ENCODE measurements at regions not wholly inside any gene's neighbourhood (a gene's known extent, or its start where the extent isn't known, plus 50 kb on each side); places are given as distances from the start of the nearest gene placed in this dataset.

DNA sequence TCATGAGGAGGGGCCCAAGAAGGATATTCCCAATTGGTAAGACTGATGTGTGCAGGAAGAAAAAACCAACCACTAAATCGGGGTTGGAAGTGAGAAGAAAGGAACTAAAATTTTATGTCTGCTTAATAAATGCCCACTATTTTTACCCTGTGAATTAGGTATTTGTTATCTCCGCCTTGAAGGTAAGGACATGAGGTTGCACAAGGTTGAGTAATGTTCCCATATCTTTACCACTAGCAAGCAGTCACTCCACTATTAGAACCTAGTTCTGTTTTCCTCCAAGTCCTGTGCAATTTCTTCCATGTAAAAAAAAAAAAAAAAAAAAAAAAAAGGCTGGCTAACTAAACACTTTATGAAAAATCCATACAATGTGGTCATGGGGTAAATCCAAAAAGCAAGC lies 318.5 kb upstream of the SLCO3A1 start:
- POLR2A ChIA-PET: no interaction called here
- Histone ChIP-seq H3K9me3 (replicated peaks; ENCODE audit: control insufficient read depth, insufficient read depth, low read depth, low read length) (no peaks in the 10 kb centered on the region), H3K36me3 (ENCODE audit: control insufficient read depth, insufficient read depth, low read length) (no peaks in the 10 kb centered on the region), H3K9ac (ENCODE audit: insufficient read depth in 1 of 2, low read depth in 2 of 2, low read length in 2 of 2) (no peak overlapping the region), H3K4me2 (ENCODE audit: insufficient read depth, low read length) (no peak overlapping the region), H2AFZ (ENCODE audit: low read depth, low read length) (no peak overlapping the region), H3K9me1 (ENCODE audit: control insufficient read depth, insufficient read depth, low read length) (no peaks in the 10 kb centered on the region), H4K20me1 (replicated peaks; ENCODE audit: control insufficient read depth, insufficient read depth, low read length) (no peaks in the 10 kb centered on the region), H3K4me1 (replicated peaks in 1 of 2; ENCODE audit: control insufficient read depth in 2 of 2, insufficient read depth in 2 of 2, low read length in 2 of 2) (peaks cover 0 to 14% of the 10 kb centered on the region in 2 experiments; a peak in 3 of 5 replicates), H3K27me3 (ENCODE audit: control insufficient read depth in 2 of 2, insufficient read depth in 2 of 2, low read length in 2 of 2) (peaks cover 6 to 14% of the 10 kb centered on the region in 2 experiments; a peak in 2 of 5 replicates), H3K27ac (ENCODE audit: extremely low read depth, low read depth, low read length) (no peak overlapping the region), H3K4me3 (no peak overlapping the region), H3K79me2 (ENCODE audit: control insufficient read depth, insufficient read depth, low read length) (no peaks in the 10 kb centered on the region)
- no peak for TF ChIP-seq ZNF561 (CRISPR knock-in tag; conservative IDR thresholded peaks at IDR 0.05)
- no peak for TF ChIP-seq CEBPG (CRISPR knock-in tag; IDR thresholded peaks at IDR 0.05)
- TF ChIP-seq CEBPG (tag; conservative IDR thresholded peaks at IDR 0.05 in 1 of 2, IDR thresholded peaks at IDR 0.05 in 1 of 2): peak in 1 of 2 experiments; percentile 43; a peak in 1 of 4 replicates
- 43% methylated on average over 2 of the region's 2 CpGs for WGBS (ENCODE audit: insufficient coverage, low coverage, missing lambda C conversion rate)
- no TSS peak for BruUV-seq (replicated peaks)
- DNase-seq (ENCODE audit: extremely low read depth in 1 of 4, low spot score in 3 of 4): no peak
- no peak for FAIRE-seq
- no peak for ATAC-seq
- CTCF ChIA-PET (ENCODE audit: low intra/inter-chr PET ratio): no interaction called here
- intact Hi-C loops (cut with micrococcal nuclease): no loop called here
- in situ Hi-C loops (cut with MboI): no loop called here

DNA sequence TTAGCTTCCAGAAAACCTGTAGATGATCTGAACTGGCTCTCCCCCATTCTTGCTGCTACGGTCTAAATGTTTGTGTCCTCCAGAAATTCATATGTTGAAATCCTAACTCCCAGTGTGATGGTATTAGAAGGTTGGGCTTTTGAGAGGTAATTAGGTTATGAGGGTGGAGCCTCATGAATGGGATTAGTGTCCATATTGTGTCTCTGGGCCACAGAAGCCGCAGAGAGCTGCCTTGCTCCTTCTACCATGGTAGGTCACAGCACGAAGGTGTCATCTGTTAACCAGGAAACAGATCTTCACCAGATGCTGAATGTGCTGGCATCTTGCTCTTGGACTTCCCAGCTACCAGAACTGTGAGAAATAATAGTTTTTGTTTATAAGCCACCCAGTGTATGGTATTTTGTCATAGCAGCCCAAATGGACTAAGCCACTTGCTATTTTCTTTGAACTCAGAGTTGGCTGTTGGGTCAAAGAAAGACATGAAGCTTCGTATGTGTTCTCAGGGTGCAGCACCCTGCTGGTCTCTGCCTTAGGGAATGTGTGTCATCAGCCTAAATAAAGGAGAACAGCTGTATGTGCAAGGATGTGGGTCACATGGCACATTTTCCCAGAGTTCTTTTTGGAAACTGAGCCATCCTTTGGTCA lies 317.5 kb upstream of the SLCO3A1 start:
- no peaks in the 10 kb centered on the region for H4K20me1 ChIP-seq (replicated peaks; ENCODE audit: control insufficient read depth, insufficient read depth, low read length)
- WGBS (ENCODE audit: insufficient coverage, low coverage, missing lambda C conversion rate): 42% methylated on average over 4 of the region's 4 CpGs
- H3K9me1 ChIP-seq (ENCODE audit: control insufficient read depth, insufficient read depth, low read length): no peaks in the 10 kb centered on the region
- no peak overlapping the region for H3K27ac ChIP-seq (ENCODE audit: extremely low read depth, low read depth, low read length)
- ATAC-seq: peak; percentile 44
- intact Hi-C loops (cut with micrococcal nuclease) (no loop called here), in situ Hi-C loops (cut with MboI) (no loop called here)
- H2AFZ ChIP-seq (ENCODE audit: low read depth, low read length): peak overlapping the region; percentile 26; the same call in 1 of the 2 replicates
- H3K4me1 ChIP-seq (replicated peaks in 1 of 2; ENCODE audit: control insufficient read depth in 2 of 2, insufficient read depth in 2 of 2, low read length in 2 of 2): peaks cover 0 to 14% of the 10 kb centered on the region in 2 experiments; a peak in 3 of 5 replicates
- no TSS peak for BruUV-seq (replicated peaks)
- CTCF ChIA-PET (ENCODE audit: low intra/inter-chr PET ratio): no interaction called here
- H3K27me3 ChIP-seq (ENCODE audit: control insufficient read depth in 2 of 2, insufficient read depth in 2 of 2, low read length in 2 of 2): peaks cover 3 to 11% of the 10 kb centered on the region in 2 experiments; a peak in 2 of 5 replicates
- no peak overlapping the region for H3K4me2 ChIP-seq (ENCODE audit: insufficient read depth, low read length)
- H3K9ac ChIP-seq (ENCODE audit: insufficient read depth in 1 of 2, low read depth in 2 of 2, low read length in 2 of 2): no peak overlapping the region
- no peaks in the 10 kb centered on the region for H3K9me3 ChIP-seq (replicated peaks; ENCODE audit: control insufficient read depth, insufficient read depth, low read depth, low read length)
- no peaks in the 10 kb centered on the region for H3K79me2 ChIP-seq (ENCODE audit: control insufficient read depth, insufficient read depth, low read length)
- no peak for DNase-seq (ENCODE audit: extremely low read depth in 1 of 4, low spot score in 3 of 4)
- no peaks in the 10 kb centered on the region for H3K36me3 ChIP-seq (ENCODE audit: control insufficient read depth, insufficient read depth, low read length)
- no peak for FAIRE-seq
- POLR2A ChIA-PET: no interaction called here
- H3K4me3 ChIP-seq: no peak overlapping the region
- TF ChIP-seq, protein P1, sequence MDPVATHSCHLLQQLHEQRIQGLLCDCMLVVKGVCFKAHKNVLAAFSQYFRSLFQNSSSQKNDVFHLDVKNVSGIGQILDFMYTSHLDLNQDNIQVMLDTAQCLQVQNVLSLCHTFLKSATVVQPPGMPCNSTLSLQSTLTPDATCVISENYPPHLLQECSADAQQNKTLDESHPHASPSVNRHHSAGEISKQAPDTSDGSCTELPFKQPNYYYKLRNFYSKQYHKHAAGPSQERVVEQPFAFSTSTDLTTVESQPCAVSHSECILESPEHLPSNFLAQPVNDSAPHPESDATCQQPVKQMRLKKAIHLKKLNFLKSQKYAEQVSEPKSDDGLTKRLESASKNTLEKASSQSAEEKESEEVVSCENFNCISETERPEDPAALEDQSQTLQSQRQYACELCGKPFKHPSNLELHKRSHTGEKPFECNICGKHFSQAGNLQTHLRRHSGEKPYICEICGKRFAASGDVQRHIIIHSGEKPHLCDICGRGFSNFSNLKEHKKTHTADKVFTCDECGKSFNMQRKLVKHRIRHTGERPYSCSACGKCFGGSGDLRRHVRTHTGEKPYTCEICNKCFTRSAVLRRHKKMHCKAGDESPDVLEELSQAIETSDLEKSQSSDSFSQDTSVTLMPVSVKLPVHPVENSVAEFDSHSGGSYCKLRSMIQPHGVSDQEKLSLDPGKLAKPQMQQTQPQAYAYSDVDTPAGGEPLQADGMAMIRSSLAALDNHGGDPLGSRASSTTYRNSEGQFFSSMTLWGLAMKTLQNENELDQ (CRISPR knock-in tag; IDR thresholded peaks at IDR 0.05; ENCODE audit: borderline replicate concordance): no peak
- TF ChIP-seq GTF2A2 (tag; IDR thresholded peaks at IDR 0.05) (no peak), TBL1XR1 (IDR thresholded peaks at IDR 0.05; ENCODE audit: low read length in 2 of 2) (no peak)
- TF ChIP-seq, protein P2, sequence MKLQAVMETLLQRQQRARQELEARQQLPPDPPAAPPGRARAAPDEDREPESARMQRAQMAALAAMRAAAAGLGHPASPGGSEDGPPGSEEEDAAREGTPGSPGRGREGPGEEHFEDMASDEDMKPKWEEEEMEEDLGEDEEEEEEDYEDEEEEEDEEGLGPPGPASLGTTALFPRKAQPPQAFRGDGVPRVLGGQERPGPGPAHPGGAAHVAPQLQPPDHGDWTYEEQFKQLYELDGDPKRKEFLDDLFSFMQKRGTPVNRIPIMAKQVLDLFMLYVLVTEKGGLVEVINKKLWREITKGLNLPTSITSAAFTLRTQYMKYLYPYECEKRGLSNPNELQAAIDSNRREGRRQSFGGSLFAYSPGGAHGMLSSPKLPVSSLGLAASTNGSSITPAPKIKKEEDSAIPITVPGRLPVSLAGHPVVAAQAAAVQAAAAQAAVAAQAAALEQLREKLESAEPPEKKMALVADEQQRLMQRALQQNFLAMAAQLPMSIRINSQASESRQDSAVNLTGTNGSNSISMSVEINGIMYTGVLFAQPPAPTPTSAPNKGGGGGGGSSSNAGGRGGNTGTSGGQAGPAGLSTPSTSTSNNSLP (IDR thresholded peaks at IDR 0.05; ENCODE audit: borderline replicate concordance, low read depth, low read length): no peak
- TF ChIP-seq, protein P3, sequence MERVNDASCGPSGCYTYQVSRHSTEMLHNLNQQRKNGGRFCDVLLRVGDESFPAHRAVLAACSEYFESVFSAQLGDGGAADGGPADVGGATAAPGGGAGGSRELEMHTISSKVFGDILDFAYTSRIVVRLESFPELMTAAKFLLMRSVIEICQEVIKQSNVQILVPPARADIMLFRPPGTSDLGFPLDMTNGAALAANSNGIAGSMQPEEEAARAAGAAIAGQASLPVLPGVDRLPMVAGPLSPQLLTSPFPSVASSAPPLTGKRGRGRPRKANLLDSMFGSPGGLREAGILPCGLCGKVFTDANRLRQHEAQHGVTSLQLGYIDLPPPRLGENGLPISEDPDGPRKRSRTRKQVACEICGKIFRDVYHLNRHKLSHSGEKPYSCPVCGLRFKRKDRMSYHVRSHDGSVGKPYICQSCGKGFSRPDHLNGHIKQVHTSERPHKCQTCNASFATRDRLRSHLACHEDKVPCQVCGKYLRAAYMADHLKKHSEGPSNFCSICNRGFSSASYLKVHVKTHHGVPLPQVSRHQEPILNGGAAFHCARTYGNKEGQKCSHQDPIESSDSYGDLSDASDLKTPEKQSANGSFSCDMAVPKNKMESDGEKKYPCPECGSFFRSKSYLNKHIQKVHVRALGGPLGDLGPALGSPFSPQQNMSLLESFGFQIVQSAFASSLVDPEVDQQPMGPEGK (CRISPR knock-in tag; IDR thresholded peaks at IDR 0.05; ENCODE audit: borderline replicate concordance): no peak
